Ovary (tissue), 7 donors: ENCODE measurements at regions not wholly inside any gene's neighbourhood (a gene's known extent, or its start where the extent isn't known, plus 50 kb on each side); places are given as distances from the start of the nearest gene placed in this dataset.

Experiments used
- DNase-seq, 5 donors: peaks; one replicate each; pipeline ENCODE4 v3.0.0-alpha.2; 2019 to 2020
- H3K27ac ChIP-seq, 2 donors: fragments of 200-600 bp; one replicate each; pipeline versions ENCODE4 v1.5.1 to v1.8.0; 2019 to 2022
- H3K27me3 ChIP-seq: fragments of 200-600 bp; one replicate; pipeline ENCODE4 v1.8.0; 2022
- H3K36me3 ChIP-seq: fragments of 200-600 bp; sonication (generic); one replicate; pipeline ENCODE4 v1.5.1; 2019
- H3K4me1 ChIP-seq: one replicate; pipeline ENCODE4 v1.8.1; 2013; ENCODE audit warnings: mild to moderate bottlenecking, moderate library complexity; ENCODE audit not compliant: insufficient read depth
- H3K4me3 ChIP-seq: fragments of 200-600 bp; sonication (generic); one replicate; pipeline ENCODE4 v1.5.1; 2017
- H3K9me3 ChIP-seq, 2 donors: fragments of 200-600 bp in 1 of 2; sonication (generic) in 1 of 2; one replicate each; pipeline versions ENCODE4 v1.5.1 to v1.8.1; 2013 to 2019; ENCODE audit warnings: mild to moderate bottlenecking in 1 of 2, moderate library complexity in 1 of 2
- EP300 ChIP-seq: sonication (generic); formaldehyde crosslinking; IDR thresholded peaks from one replicate; pipeline ENCODE4 v1.6.1; 2017; ENCODE audit warnings: antibody characterized with exemption
- POLR2A ChIP-seq: fragments of 450-650 bp; IDR thresholded peaks from one replicate; pipeline ENCODE4 v1.6.1; 2017; ENCODE audit warnings: antibody characterized with exemption, mild to moderate bottlenecking, moderate library complexity
- WGBS, 3 donors: extraction: QIAGEN DNeasy Blood & Tissue Kit in 1 of 3; methylation state at CpG; one replicate each; pipeline versions ENCODE4 v1.1.5 to v1.1.7; 2013 to 2017; 5-methylcytosine and 5-hydroxymethylcytosine counted together
- intact Hi-C, 4 donors: fragments of 100-400 bp; cut with DNase I; formaldehyde crosslinking; loops; one replicate each; pipeline versions ENCODE4 v1.11.0 to v1.15.1; 2022 to 2023
- TF ChIP-seq, protein P1 (sequence below), 3 donors: fragments of 450-650 bp in 2 of 3; fragments of 200-600 bp in 1 of 3; IDR thresholded peaks; one replicate each; pipeline versions ENCODE4 v1.5.1 to v1.8.0; 2016 to 2022; ENCODE audit warnings: antibody characterized with exemption in 3 of 3, mild to moderate bottlenecking in 1 of 3
- donor health status: DM: no; HTN: no; CAD: no; lungs with moderate emphysema.
- donor health status: DM: no; HTN: no; CAD: no.
- donor health status: Bipolar disorder and iron deficiency.
- donor health status: DM: no; HTN: no; CAD: no.
- donor health status: DM: yes; HTN: yes; CAD: no.

- no peaks in the 10 kb centered on the region for H3K27me3 ChIP-seq
- intact Hi-C loops: no loop called here
- no peaks in the 10 kb centered on the region for H3K9me3 ChIP-seq
- WGBS, 3 donors: 0% methylated on average over 1 of the region's 1 CpG
- no peak for DNase-seq
- TF ChIP-seq, protein P1, sequence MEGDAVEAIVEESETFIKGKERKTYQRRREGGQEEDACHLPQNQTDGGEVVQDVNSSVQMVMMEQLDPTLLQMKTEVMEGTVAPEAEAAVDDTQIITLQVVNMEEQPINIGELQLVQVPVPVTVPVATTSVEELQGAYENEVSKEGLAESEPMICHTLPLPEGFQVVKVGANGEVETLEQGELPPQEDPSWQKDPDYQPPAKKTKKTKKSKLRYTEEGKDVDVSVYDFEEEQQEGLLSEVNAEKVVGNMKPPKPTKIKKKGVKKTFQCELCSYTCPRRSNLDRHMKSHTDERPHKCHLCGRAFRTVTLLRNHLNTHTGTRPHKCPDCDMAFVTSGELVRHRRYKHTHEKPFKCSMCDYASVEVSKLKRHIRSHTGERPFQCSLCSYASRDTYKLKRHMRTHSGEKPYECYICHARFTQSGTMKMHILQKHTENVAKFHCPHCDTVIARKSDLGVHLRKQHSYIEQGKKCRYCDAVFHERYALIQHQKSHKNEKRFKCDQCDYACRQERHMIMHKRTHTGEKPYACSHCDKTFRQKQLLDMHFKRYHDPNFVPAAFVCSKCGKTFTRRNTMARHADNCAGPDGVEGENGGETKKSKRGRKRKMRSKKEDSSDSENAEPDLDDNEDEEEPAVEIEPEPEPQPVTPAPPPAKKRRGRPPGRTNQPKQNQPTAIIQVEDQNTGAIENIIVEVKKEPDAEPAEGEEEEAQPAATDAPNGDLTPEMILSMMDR (IDR thresholded peaks at IDR 0.05): no peak
- TF ChIP-seq POLR2A (no peak), EP300 (no peak)
- H3K36me3 ChIP-seq: no peaks in the 10 kb centered on the region
- H3K4me3 ChIP-seq: no peak overlapping the region
- H3K27ac ChIP-seq: no peak overlapping the region
- H3K4me1 ChIP-seq: no peaks in the 10 kb centered on the region
These were observed 74.5 kb upstream of the ABCC4 start for GRCh38 chr13:95375706-95376105.

GRCh38 chr13:95378603-95379002 lies 77.4 kb upstream of the ABCC4 start:
- Histone ChIP-seq H3K4me1 (peaks cover 1% of the 10 kb centered on the region), H3K9me3 (no peaks in the 10 kb centered on the region), H3K27ac (no peak overlapping the region), H3K27me3 (no peaks in the 10 kb centered on the region), H3K36me3 (no peaks in the 10 kb centered on the region), H3K4me3 (no peak overlapping the region)
- DNase-seq: no peak
- 91 to 96% (median 93%) methylated on average over 1 of the region's 1 CpG for WGBS, 3 donors
- no peak for TF ChIP-seq POLR2A
- TF ChIP-seq, protein P1 (IDR thresholded peaks at IDR 0.05): no peak
- no peak for TF ChIP-seq EP300
- intact Hi-C loops: no loop called here

GRCh38 chr13:95380468-95381211 lies 79.4 kb upstream of the ABCC4 start:
- intact Hi-C loops: loop anchor here in 2 of 4 donors (5.0 kb wide), 1 partner anchor 188 kb away; no protein-coding TSS in a partner anchor
- no peak for TF ChIP-seq EP300
- TF ChIP-seq POLR2A: no peak
- TF ChIP-seq, protein P1 (IDR thresholded peaks at IDR 0.05): peak in 2 of 3 donors; percentile 27 to 54
- peak; percentile 61 to 77 (median 66) for DNase-seq
- 4 to 8% (median 4%) methylated on average over 14 of the region's 14 CpGs for WGBS, 3 donors
- Histone ChIP-seq H3K9me3 (no peaks in the 10 kb centered on the region), H3K27me3 (no peaks in the 10 kb centered on the region), H3K36me3 (no peaks in the 10 kb centered on the region), H3K4me3 (peak overlapping the region; percentile 12), H3K4me1 (peaks cover 1% of the 10 kb centered on the region), H3K27ac (no peak overlapping the region)

DNA sequence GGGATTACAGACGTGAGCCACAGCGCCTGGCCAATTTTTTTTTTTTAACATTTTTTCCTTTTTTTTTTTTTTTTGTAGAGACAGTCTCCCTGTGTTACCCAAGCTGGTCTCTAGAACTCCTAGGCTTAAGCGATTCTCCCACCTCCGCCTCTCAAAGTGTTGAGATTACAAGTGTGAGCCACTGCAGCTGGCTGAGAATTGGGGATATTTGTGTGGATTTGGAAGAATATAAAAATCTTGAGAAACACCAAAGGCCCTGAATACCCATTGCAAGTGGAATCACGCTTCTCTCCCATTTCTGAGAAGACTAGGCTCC lies 79.9 kb upstream of the ABCC4 start:
- H3K4me1 ChIP-seq: peaks cover 1% of the 10 kb centered on the region
- H3K27me3 ChIP-seq: no peaks in the 10 kb centered on the region
- intact Hi-C loops: loop anchor here in 2 of 4 donors (5.0 kb wide), 1 partner anchor 189 kb away; no protein-coding TSS in a partner anchor
- TF ChIP-seq, protein P1 (IDR thresholded peaks at IDR 0.05): no peak
- TF ChIP-seq POLR2A: no peak
- no peak for TF ChIP-seq EP300
- peak in 3 of 5 donors; percentile 27 to 38 (median 35) for DNase-seq
- H3K9me3 ChIP-seq: no peaks in the 10 kb centered on the region
- no peak overlapping the region for H3K4me3 ChIP-seq
- H3K36me3 ChIP-seq: no peaks in the 10 kb centered on the region
- 13 to 18% (median 14%) methylated on average over 5 of the region's 5 CpGs for WGBS, 3 donors
- H3K27ac ChIP-seq: no peak overlapping the region
